Endothelial cell (in vitro differentiated cells): ENCODE measurements at regions not wholly inside any gene's neighbourhood (a gene's known extent, or its start where the extent isn't known, plus 50 kb on each side); places are given as distances from the start of the nearest gene placed in this dataset.

Experiments used
- DNase-seq: peaks from one replicate; pipeline ENCODE4 v3.0.0; 2021; ENCODE audit warnings: low spot score
- H3K27ac Mint-ChIP-seq: one replicate; pipeline ENCODE4 v1.8.0; 2021; ENCODE audit warnings: mixed read lengths, inconsistent platforms; ENCODE audit not compliant: unreplicated experiment
- H3K27me3 Mint-ChIP-seq: one replicate; pipeline ENCODE4 v1.8.0; 2021; ENCODE audit warnings: mild to moderate bottlenecking, moderate library complexity, mixed read lengths, inconsistent platforms; ENCODE audit not compliant: unreplicated experiment
- H3K36me3 Mint-ChIP-seq: one replicate; pipeline ENCODE4 v1.8.0; 2021; ENCODE audit warnings: mild to moderate bottlenecking, low read depth, mixed read lengths, inconsistent platforms; ENCODE audit not compliant: unreplicated experiment
- H3K4me1 Mint-ChIP-seq: one replicate; pipeline ENCODE4 v1.8.0; 2021; ENCODE audit warnings: mild to moderate bottlenecking, mixed read lengths, inconsistent platforms; ENCODE audit not compliant: unreplicated experiment
- H3K4me3 Mint-ChIP-seq: one replicate; pipeline ENCODE4 v1.8.0; 2021; ENCODE audit warnings: mild to moderate bottlenecking, mixed read lengths, inconsistent platforms; ENCODE audit not compliant: unreplicated experiment
- H3K9me3 Mint-ChIP-seq: one replicate; pipeline ENCODE4 v1.8.0; 2021; ENCODE audit warnings: mixed read lengths, inconsistent platforms; ENCODE audit not compliant: unreplicated experiment
- TF ChIP-seq, protein P1 (sequence below): fragments of 200-600 bp; sonication (generic); IDR thresholded peaks from one replicate; pipeline ENCODE4 v1.5.0; 2021; ENCODE audit warnings: antibody characterized with exemption; ENCODE audit not compliant: unreplicated experiment

DNA sequence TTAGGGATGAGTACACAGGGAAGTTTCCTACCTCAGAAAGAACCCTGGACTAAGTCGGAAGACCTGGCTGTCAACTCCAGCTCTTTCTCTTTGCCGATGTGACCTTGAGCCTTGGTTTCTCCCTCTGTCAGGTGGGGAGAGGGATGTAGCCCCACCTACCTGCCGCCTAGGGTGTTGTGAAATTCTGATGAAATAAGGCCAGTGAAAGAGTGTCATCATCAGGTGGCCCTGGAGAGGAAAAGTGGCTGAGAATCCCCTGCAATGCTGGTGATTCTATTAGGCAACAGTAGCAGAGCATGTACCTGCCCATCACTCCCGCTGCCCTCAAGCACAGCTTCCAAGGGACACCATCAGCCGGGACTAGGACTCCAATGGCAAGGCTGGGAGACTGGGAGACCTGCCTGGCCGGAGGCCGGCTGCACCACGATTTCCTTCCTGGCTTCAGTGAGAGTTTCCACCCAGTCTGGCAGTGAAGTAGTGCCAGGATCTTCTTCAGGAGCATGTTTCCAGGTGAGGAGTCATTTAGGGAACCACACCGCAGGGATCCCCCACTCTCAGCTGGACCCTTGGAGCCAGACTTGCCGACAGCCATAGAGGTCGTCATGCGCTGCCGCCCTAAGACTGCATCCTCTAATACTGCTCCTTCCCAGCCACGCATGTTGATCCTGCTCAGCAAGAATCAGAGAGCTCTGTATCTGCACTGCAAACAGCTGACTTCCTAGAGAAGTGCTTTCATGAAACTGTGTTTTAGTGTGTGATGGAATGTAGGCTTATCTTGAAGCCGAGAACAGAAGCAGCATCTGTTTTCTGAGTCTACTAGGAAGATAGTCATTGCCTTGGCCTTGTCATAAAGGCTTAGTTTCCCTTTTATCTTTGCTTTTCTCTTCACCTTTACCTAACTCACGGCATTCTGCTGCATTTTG lies 88.0 kb upstream of the F3 start:
- DNase-seq: no peak
- Mint-ChIP-seq H3K4me1 (peaks cover 10% of the 10 kb centered on the region), H3K9me3 (no peaks in the 10 kb centered on the region), H3K4me3 (no peak overlapping the region), H3K27me3 (peaks cover 2% of the 10 kb centered on the region), H3K36me3 (no peaks in the 10 kb centered on the region), H3K27ac (no peak overlapping the region)
- TF ChIP-seq, protein P1, sequence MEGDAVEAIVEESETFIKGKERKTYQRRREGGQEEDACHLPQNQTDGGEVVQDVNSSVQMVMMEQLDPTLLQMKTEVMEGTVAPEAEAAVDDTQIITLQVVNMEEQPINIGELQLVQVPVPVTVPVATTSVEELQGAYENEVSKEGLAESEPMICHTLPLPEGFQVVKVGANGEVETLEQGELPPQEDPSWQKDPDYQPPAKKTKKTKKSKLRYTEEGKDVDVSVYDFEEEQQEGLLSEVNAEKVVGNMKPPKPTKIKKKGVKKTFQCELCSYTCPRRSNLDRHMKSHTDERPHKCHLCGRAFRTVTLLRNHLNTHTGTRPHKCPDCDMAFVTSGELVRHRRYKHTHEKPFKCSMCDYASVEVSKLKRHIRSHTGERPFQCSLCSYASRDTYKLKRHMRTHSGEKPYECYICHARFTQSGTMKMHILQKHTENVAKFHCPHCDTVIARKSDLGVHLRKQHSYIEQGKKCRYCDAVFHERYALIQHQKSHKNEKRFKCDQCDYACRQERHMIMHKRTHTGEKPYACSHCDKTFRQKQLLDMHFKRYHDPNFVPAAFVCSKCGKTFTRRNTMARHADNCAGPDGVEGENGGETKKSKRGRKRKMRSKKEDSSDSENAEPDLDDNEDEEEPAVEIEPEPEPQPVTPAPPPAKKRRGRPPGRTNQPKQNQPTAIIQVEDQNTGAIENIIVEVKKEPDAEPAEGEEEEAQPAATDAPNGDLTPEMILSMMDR: no peak

DNA sequence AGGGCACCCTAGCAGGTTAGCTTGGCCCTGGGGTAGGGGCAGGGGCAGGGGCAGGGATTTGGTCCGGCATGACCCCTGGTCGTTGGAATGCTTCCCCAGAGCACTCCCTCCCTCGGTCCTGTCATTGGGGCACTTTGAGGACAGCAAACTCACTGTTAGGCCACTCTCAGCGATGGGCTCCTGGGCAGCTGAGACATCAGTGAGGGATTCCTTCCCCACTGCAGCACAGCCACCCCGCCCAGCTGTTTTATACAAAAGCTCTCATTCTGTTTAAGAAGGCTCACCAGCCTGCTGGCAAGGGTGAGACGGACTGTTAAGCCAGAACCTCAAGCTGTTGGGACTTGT lies 86.9 kb upstream of the F3 start:
- Mint-ChIP-seq H3K4me3 (no peak overlapping the region), H3K9me3 (no peaks in the 10 kb centered on the region), H3K4me1 (peaks cover 10% of the 10 kb centered on the region), H3K36me3 (no peaks in the 10 kb centered on the region), H3K27ac (no peak overlapping the region), H3K27me3 (peaks cover 2% of the 10 kb centered on the region)
- TF ChIP-seq, protein P1: no peak
- no peak for DNase-seq

DNA sequence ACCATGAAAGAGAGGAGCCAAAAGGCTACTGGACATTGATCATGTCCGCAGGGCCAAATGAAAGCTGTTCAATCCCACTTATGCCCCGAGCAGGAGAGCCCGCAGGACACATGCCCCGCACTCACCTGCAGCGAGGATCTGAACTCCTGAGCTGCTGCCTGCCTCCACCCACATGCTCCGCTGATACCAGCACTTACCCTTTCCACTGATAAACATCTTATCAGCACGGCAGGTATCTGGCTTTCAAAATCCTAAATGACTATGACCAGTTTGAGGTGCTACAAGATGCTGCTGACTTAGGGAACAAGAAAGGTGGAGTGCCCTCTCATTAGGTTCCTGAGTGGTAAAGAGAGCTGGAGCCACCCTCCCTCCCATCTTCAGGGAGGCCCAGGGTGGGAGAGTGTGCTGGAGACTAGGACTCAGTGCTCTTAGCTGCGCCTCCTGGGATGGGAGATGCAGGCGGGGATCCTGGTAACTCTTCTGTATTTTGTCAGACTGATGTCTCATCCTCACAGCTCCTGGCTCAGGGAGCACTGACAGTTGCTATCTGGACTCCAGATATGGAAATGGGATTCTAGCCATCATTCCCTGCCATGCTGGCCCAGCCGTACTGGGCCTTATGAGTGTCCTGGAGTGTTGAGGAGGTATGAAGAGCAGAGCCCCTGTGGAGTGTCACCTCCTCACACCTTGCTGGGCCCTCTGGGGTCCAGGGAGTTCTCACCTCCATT lies 86.4 kb upstream of the F3 start:
- Mint-ChIP-seq H3K27ac (no peak overlapping the region), H3K4me3 (no peak overlapping the region), H3K9me3 (no peaks in the 10 kb centered on the region), H3K4me1 (peaks cover 10% of the 10 kb centered on the region), H3K27me3 (peaks cover 2% of the 10 kb centered on the region), H3K36me3 (no peaks in the 10 kb centered on the region)
- no peak for DNase-seq
- TF ChIP-seq, protein P1: no peak

DNA sequence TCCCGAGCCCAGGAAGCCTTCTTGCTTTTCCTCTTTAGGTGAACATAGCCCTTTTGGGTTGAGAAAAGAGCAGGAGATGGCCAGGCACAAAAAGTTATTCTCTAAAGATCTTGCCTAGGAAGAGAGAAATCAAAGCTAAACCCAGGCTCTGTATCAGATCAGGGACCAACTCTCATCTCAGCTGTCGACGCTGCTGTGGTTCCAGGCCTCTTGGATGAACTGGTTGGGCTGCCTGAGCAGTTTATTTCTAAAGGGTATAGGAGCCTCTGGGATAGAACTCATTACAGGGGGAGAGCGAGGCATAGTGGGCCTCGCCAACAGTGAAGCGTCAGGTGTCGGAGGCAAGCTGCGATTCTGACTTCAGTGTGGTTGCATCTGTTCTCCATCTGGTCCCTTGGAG lies 82.6 kb upstream of the F3 start:
- Mint-ChIP-seq H3K4me1 (no peaks in the 10 kb centered on the region), H3K27ac (no peak overlapping the region)
- TF ChIP-seq, protein P1: no peak

More for the DNA sequence above, 82.6 kb upstream of the F3 start:
- Mint-ChIP-seq H3K4me3 (no peak overlapping the region), H3K9me3 (no peaks in the 10 kb centered on the region), H3K36me3 (no peaks in the 10 kb centered on the region), H3K27me3 (peaks cover 5% of the 10 kb centered on the region)
- no peak for DNase-seq
